ENCODE measurements at regions not wholly inside any gene's neighbourhood (a gene's known extent, or its start where the extent isn't known, plus 50 kb on each side); places are given as distances from the start of the nearest gene placed in this dataset.

- H3K4me3 ChIP-seq (ENCODE audit: low read length) = no peak overlapping the region
- no peaks in the 10 kb centered on the region for H3K9me3 ChIP-seq (ENCODE audit: control insufficient read depth, low read length)
- no peak for DNase-seq
- H3K4me1 Mint-ChIP-seq = no peaks in the 10 kb centered on the region
- no peak overlapping the region for H3K27ac ChIP-seq (ENCODE audit: low read depth, low read length)
- H3K4me3 Mint-ChIP-seq = no peak overlapping the region
- no peaks in the 10 kb centered on the region for H3K36me3 ChIP-seq (ENCODE audit: control insufficient read depth, insufficient read depth, low read length)
- no peak overlapping the region for H3K27ac Mint-ChIP-seq
- H3K9me3 Mint-ChIP-seq = no peaks in the 10 kb centered on the region
- no peak for TF ChIP-seq CTCF (conservative IDR thresholded peaks at IDR 0.05)
- no peaks in the 10 kb centered on the region for H3K36me3 Mint-ChIP-seq (ENCODE audit: low read depth)
- WGBS, 2 experiments (ENCODE audit: insufficient coverage in 1 of 2, insufficient read length in 1 of 2) = 89 to 100% methylated on average over 1 to 4 of the region's 4 CpGs
- no peaks in the 10 kb centered on the region for H3K4me1 ChIP-seq (ENCODE audit: control insufficient read depth, insufficient read depth, low read length)
- H3K27me3 ChIP-seq (ENCODE audit: control insufficient read depth, insufficient read depth, low read length, poor library complexity, severe bottlenecking) = no peaks in the 10 kb centered on the region
- H3K27me3 Mint-ChIP-seq (ENCODE audit: insufficient read depth) = no peaks in the 10 kb centered on the region
- H3K9ac ChIP-seq (ENCODE audit: extremely low read depth, low read length, poor library complexity, severe bottlenecking) = no peak overlapping the region
These were observed 259.3 kb upstream of the SLC30A5 start for GRCh38 chr5:68834491-68834981.

- Histone ChIP-seq H3K27me3 (ENCODE audit: control insufficient read depth, insufficient read depth, low read length, poor library complexity, severe bottlenecking) (no peaks in the 10 kb centered on the region), H3K27ac (ENCODE audit: low read depth, low read length) (no peak overlapping the region), H3K9ac (ENCODE audit: extremely low read depth, low read length, poor library complexity, severe bottlenecking) (no peak overlapping the region), H3K9me3 (ENCODE audit: control insufficient read depth, low read length) (no peaks in the 10 kb centered on the region), H3K4me3 (ENCODE audit: low read length) (no peak overlapping the region), H3K4me1 (ENCODE audit: control insufficient read depth, insufficient read depth, low read length) (no peaks in the 10 kb centered on the region), H3K36me3 (ENCODE audit: control insufficient read depth, insufficient read depth, low read length) (no peaks in the 10 kb centered on the region)
- H3K9me3 Mint-ChIP-seq = no peaks in the 10 kb centered on the region
- TF ChIP-seq CTCF (conservative IDR thresholded peaks at IDR 0.05) = no peak
- no peaks in the 10 kb centered on the region for H3K4me1 Mint-ChIP-seq
- no peaks in the 10 kb centered on the region for H3K27me3 Mint-ChIP-seq (ENCODE audit: insufficient read depth)
- H3K36me3 Mint-ChIP-seq (ENCODE audit: low read depth) = no peaks in the 10 kb centered on the region
- no peak for DNase-seq
- WGBS, 2 experiments (ENCODE audit: insufficient coverage in 1 of 2, insufficient read length in 1 of 2) = 92 to 100% methylated on average over 1 to 3 of the region's 3 CpGs
- H3K27ac Mint-ChIP-seq = no peak overlapping the region
- H3K4me3 Mint-ChIP-seq = no peak overlapping the region
These were observed 255.6 kb upstream of the SLC30A5 start for GRCh38 chr5:68838157-68838718.

GRCh38 chr5:68839019-68839552 lies 254.7 kb upstream of the SLC30A5 start:
- Histone ChIP-seq H3K27me3 (ENCODE audit: control insufficient read depth, insufficient read depth, low read length, poor library complexity, severe bottlenecking) (no peaks in the 10 kb centered on the region), H3K9me3 (ENCODE audit: control insufficient read depth, low read length) (no peaks in the 10 kb centered on the region), H3K36me3 (ENCODE audit: control insufficient read depth, insufficient read depth, low read length) (no peaks in the 10 kb centered on the region), H3K4me3 (ENCODE audit: low read length) (no peak overlapping the region), H3K27ac (ENCODE audit: low read depth, low read length) (no peak overlapping the region), H3K4me1 (ENCODE audit: control insufficient read depth, insufficient read depth, low read length) (no peaks in the 10 kb centered on the region), H3K9ac (ENCODE audit: extremely low read depth, low read length, poor library complexity, severe bottlenecking) (no peak overlapping the region)
- DNase-seq = no peak
- Mint-ChIP-seq H3K36me3 (ENCODE audit: low read depth) (no peaks in the 10 kb centered on the region), H3K9me3 (no peaks in the 10 kb centered on the region), H3K4me1 (no peaks in the 10 kb centered on the region), H3K4me3 (no peak overlapping the region), H3K27ac (no peak overlapping the region), H3K27me3 (ENCODE audit: insufficient read depth) (no peaks in the 10 kb centered on the region)
- no peak for TF ChIP-seq CTCF (conservative IDR thresholded peaks at IDR 0.05)
- 70 to 100% methylated on average over 1 to 4 of the region's 5 CpGs for WGBS, 2 experiments (ENCODE audit: insufficient coverage in 1 of 2, insufficient read length in 1 of 2)
